ENCODE measurements at regions not wholly inside any gene's neighbourhood (a gene's known extent, or its start where the extent isn't known, plus 50 kb on each side); places are given as distances from the start of the nearest gene placed in this dataset.

DNA sequence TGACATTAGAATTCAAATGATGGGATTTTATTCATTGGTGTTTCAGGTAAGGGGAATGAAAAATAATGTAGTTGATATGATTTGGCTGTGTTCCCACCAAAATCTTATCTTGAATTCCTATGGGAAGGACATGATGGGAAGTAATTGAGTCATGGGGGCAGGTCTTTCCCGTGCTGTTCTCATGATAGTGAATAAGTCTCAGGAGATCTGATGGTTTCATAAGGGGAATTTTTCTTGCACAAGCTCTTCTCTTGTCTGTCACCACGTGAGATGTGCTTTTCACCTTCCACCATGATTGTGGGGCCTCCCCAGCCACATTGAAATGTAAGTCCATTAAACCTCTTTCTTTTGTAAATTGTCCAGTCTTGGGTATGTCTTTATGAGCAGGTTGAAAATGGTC, 268.6 kb upstream of the CHORDC1 start:
- H3K27ac Mint-ChIP-seq, result no peak overlapping the region
- no peak overlapping the region for H3K4me3 Mint-ChIP-seq
- TF ChIP-seq MXD4 (CRISPR knock-in tag; IDR thresholded peaks at IDR 0.05; ENCODE audit: borderline replicate concordance), result no peak
- H3K36me3 Mint-ChIP-seq, result no peaks in the 10 kb centered on the region
- CTCF ChIA-PET, result no interaction called here
- no peaks in the 10 kb centered on the region for H3K27me3 Mint-ChIP-seq (ENCODE audit: low read depth)
- peaks cover 20% of the 10 kb centered on the region for H3K9me3 Mint-ChIP-seq
- no peak for DNase-seq (ENCODE audit: low spot score)
- H3K4me1 Mint-ChIP-seq, result peaks cover 6% of the 10 kb centered on the region; the same call in 1 of the 2 replicates
- no peak for ATAC-seq
- POLR2A ChIA-PET, result no interaction called here

DNA sequence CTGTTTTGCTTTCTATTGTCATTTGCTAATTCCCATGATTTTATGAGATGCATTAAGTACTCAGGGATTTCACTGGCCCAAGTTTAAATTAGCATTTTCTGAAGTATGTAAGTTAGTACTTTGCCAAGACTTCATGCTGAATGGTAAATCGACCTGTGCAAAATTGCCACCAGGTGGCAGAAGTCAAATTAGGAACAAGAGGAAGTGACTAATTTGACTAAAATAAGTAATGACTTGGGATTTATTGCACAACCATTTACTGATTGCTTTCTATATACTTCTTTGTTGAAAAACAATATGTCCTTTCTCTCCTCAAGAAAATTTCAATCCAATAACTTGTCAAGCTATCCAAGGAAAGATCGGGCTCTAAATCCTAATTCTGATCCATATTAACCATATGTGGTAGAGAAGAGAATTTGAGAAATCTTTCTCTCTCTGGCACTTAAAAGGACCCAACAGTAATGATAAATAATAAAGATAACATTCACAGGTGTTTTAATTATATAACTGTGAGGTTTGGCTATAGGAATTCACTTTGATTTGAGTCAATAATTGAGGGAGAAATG, 253.7 kb upstream of the CHORDC1 start:
- peak; percentile 50 for DNase-seq (ENCODE audit: low spot score)
- ChIA-PET POLR2A (no interaction called here), CTCF (no interaction called here)
- ATAC-seq, result peak; percentile 58
- TF ChIP-seq, protein P1, sequence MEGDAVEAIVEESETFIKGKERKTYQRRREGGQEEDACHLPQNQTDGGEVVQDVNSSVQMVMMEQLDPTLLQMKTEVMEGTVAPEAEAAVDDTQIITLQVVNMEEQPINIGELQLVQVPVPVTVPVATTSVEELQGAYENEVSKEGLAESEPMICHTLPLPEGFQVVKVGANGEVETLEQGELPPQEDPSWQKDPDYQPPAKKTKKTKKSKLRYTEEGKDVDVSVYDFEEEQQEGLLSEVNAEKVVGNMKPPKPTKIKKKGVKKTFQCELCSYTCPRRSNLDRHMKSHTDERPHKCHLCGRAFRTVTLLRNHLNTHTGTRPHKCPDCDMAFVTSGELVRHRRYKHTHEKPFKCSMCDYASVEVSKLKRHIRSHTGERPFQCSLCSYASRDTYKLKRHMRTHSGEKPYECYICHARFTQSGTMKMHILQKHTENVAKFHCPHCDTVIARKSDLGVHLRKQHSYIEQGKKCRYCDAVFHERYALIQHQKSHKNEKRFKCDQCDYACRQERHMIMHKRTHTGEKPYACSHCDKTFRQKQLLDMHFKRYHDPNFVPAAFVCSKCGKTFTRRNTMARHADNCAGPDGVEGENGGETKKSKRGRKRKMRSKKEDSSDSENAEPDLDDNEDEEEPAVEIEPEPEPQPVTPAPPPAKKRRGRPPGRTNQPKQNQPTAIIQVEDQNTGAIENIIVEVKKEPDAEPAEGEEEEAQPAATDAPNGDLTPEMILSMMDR (IDR thresholded peaks at IDR 0.05), result peak; percentile 38; the same call in 1 of the 2 replicates
- TF ChIP-seq, protein P2, sequence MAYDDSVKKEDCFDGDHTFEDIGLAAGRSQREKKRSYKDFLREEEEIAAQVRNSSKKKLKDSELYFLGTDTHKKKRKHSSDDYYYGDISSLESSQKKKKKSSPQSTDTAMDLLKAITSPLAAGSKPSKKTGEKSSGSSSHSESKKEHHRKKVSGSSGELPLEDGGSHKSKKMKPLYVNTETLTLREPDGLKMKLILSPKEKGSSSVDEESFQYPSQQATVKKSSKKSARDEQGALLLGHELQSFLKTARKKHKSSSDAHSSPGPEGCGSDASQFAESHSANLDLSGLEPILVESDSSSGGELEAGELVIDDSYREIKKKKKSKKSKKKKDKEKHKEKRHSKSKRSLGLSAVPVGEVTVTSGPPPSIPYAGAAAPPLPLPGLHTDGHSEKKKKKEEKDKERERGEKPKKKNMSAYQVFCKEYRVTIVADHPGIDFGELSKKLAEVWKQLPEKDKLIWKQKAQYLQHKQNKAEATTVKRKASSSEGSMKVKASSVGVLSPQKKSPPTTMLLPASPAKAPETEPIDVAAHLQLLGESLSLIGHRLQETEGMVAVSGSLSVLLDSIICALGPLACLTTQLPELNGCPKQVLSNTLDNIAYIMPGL (CRISPR knock-in tag; IDR thresholded peaks at IDR 0.05), result no peak
- H3K4me1 Mint-ChIP-seq, result 0 out of 2 replicates have a peak, but pooled peaks cover 4% of the 10 kb centered on the region
- H3K4me3 Mint-ChIP-seq, result no peak overlapping the region
- no peaks in the 10 kb centered on the region for H3K27me3 Mint-ChIP-seq (ENCODE audit: low read depth)
- H3K36me3 Mint-ChIP-seq, result no peaks in the 10 kb centered on the region
- no peaks in the 10 kb centered on the region for H3K9me3 Mint-ChIP-seq
- H3K27ac Mint-ChIP-seq, result no peak overlapping the region

DNA sequence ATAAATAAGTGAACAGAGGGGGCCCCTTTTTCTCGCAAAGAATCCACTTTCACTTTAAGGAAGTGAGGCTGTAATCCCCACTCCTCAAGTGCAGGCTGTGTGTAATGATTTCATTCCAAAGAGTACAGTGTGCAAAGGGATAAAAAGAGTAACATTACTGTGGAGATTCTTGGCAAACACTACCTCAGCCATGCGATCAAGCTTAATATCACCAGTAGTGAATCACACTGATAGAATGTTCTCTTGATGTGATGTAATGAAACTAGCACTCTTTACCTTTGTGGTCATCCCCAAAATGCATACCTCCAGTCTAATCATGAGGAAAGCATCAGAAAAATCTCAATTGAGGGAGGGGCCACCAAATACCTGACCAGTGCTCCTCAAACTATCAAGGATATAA, 246.1 kb upstream of the CHORDC1 start:
- H3K4me1 Mint-ChIP-seq, result no peaks in the 10 kb centered on the region
- no peaks in the 10 kb centered on the region for H3K36me3 Mint-ChIP-seq
- POLR2A ChIA-PET, result no interaction called here
- no peaks in the 10 kb centered on the region for H3K9me3 Mint-ChIP-seq
- H3K27me3 Mint-ChIP-seq (ENCODE audit: low read depth), result no peaks in the 10 kb centered on the region
- H3K27ac Mint-ChIP-seq, result no peak overlapping the region
- DNase-seq (ENCODE audit: low spot score) (no peak), ATAC-seq (no peak)
- CTCF ChIA-PET, result no interaction called here
- H3K4me3 Mint-ChIP-seq, result no peak overlapping the region
- TF ChIP-seq, protein P3, sequence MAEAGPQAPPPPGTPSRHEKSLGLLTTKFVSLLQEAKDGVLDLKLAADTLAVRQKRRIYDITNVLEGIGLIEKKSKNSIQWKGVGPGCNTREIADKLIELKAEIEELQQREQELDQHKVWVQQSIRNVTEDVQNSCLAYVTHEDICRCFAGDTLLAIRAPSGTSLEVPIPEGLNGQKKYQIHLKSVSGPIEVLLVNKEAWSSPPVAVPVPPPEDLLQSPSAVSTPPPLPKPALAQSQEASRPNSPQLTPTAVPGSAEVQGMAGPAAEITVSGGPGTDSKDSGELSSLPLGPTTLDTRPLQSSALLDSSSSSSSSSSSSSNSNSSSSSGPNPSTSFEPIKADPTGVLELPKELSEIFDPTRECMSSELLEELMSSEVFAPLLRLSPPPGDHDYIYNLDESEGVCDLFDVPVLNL (CRISPR knock-in tag; IDR thresholded peaks at IDR 0.05; ENCODE audit: borderline replicate concordance, low read depth), result no peak
- TF ChIP-seq, protein P4, sequence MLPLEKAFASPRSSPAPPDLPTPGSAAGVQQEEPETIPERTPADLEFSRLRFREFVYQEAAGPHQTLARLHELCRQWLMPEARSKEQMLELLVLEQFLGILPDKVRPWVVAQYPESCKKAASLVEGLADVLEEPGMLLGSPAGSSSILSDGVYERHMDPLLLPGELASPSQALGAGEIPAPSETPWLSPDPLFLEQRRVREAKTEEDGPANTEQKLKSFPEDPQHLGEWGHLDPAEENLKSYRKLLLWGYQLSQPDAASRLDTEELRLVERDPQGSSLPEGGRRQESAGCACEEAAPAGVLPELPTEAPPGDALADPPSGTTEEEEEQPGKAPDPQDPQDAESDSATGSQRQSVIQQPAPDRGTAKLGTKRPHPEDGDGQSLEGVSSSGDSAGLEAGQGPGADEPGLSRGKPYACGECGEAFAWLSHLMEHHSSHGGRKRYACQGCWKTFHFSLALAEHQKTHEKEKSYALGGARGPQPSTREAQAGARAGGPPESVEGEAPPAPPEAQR (CRISPR knock-in tag; IDR thresholded peaks at IDR 0.05), result no peak
- TF ChIP-seq, protein P5, sequence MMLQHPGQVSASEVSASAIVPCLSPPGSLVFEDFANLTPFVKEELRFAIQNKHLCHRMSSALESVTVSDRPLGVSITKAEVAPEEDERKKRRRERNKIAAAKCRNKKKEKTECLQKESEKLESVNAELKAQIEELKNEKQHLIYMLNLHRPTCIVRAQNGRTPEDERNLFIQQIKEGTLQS (CRISPR knock-in tag; conservative IDR thresholded peaks at IDR 0.05), result no peak
- TF ChIP-seq PRRX2 (CRISPR knock-in tag; IDR thresholded peaks at IDR 0.05) (no peak), NR1H2 (CRISPR knock-in tag; IDR thresholded peaks at IDR 0.05) (no peak), FOXK1 (CRISPR knock-in tag; IDR thresholded peaks at IDR 0.05) (no peak), EMX1 (CRISPR knock-in tag; IDR thresholded peaks at IDR 0.05) (no peak), ESRRA (CRISPR knock-in tag; IDR thresholded peaks at IDR 0.05; ENCODE audit: borderline replicate concordance) (no peak), KAT7 (CRISPR knock-in tag; IDR thresholded peaks at IDR 0.05; ENCODE audit: borderline replicate concordance) (no peak), NFYB (CRISPR knock-in tag; conservative IDR thresholded peaks at IDR 0.05; ENCODE audit: low read depth) (no peak), RORB (CRISPR knock-in tag; IDR thresholded peaks at IDR 0.05) (no peak)
- TF ChIP-seq, protein P6, sequence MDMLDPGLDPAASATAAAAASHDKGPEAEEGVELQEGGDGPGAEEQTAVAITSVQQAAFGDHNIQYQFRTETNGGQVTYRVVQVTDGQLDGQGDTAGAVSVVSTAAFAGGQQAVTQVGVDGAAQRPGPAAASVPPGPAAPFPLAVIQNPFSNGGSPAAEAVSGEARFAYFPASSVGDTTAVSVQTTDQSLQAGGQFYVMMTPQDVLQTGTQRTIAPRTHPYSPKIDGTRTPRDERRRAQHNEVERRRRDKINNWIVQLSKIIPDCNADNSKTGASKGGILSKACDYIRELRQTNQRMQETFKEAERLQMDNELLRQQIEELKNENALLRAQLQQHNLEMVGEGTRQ (CRISPR knock-in tag; IDR thresholded peaks at IDR 0.05), result no peak
- TF ChIP-seq, protein P7, sequence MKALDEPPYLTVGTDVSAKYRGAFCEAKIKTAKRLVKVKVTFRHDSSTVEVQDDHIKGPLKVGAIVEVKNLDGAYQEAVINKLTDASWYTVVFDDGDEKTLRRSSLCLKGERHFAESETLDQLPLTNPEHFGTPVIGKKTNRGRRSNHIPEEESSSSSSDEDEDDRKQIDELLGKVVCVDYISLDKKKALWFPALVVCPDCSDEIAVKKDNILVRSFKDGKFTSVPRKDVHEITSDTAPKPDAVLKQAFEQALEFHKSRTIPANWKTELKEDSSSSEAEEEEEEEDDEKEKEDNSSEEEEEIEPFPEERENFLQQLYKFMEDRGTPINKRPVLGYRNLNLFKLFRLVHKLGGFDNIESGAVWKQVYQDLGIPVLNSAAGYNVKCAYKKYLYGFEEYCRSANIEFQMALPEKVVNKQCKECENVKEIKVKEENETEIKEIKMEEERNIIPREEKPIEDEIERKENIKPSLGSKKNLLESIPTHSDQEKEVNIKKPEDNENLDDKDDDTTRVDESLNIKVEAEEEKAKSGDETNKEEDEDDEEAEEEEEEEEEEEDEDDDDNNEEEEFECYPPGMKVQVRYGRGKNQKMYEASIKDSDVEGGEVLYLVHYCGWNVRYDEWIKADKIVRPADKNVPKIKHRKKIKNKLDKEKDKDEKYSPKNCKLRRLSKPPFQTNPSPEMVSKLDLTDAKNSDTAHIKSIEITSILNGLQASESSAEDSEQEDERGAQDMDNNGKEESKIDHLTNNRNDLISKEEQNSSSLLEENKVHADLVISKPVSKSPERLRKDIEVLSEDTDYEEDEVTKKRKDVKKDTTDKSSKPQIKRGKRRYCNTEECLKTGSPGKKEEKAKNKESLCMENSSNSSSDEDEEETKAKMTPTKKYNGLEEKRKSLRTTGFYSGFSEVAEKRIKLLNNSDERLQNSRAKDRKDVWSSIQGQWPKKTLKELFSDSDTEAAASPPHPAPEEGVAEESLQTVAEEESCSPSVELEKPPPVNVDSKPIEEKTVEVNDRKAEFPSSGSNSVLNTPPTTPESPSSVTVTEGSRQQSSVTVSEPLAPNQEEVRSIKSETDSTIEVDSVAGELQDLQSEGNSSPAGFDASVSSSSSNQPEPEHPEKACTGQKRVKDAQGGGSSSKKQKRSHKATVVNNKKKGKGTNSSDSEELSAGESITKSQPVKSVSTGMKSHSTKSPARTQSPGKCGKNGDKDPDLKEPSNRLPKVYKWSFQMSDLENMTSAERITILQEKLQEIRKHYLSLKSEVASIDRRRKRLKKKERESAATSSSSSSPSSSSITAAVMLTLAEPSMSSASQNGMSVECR (CRISPR knock-in tag; IDR thresholded peaks at IDR 0.05; ENCODE audit: borderline replicate concordance), result no peak
- TF ChIP-seq, protein P8, sequence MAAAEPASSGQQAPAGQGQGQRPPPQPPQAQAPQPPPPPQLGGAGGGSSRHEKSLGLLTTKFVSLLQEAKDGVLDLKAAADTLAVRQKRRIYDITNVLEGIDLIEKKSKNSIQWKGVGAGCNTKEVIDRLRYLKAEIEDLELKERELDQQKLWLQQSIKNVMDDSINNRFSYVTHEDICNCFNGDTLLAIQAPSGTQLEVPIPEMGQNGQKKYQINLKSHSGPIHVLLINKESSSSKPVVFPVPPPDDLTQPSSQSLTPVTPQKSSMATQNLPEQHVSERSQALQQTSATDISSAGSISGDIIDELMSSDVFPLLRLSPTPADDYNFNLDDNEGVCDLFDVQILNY (CRISPR knock-in tag; IDR thresholded peaks at IDR 0.05), result no peak
